WERI-Rb-1 (cell line): ENCODE measurements at regions not wholly inside any gene's neighbourhood (a gene's known extent, or its start where the extent isn't known, plus 50 kb on each side); places are given as distances from the start of the nearest gene placed in this dataset.
"Not testable (repeated sequence)": the region's sequence is repeated elsewhere in the genome, so short reads cannot be mapped to it uniquely, and the experiment has no call there.

ENCODE experiments used
- DNase-seq: peaks from one replicate; pipeline ENCODE4 v3.0.0-alpha.2; 2020
- H3K27ac ChIP-seq: fragments of 250-450 bp; sonication (Bioruptor Pico); 2 replicates; pipeline ENCODE4 v1.5.1; 2020; ENCODE audit warnings: mild to moderate bottlenecking, moderate library complexity
- H3K27me3 ChIP-seq: fragments of 250-450 bp; sonication (Bioruptor Pico); 2 replicates; pipeline ENCODE4 v1.5.1; 2021; ENCODE audit warnings: mild to moderate bottlenecking, low read depth, moderate library complexity; ENCODE audit not compliant: insufficient read depth, severe bottlenecking
- H3K36me3 ChIP-seq: fragments of 250-450 bp; sonication (Bioruptor Pico); 2 replicates; pipeline ENCODE4 v1.5.1; 2020; ENCODE audit warnings: mild to moderate bottlenecking, moderate library complexity
- H3K4me3 ChIP-seq: 2 replicates; pipeline ENCODE4 v1.5.1; 2011; ENCODE audit warnings: low read depth, mild to moderate bottlenecking, control low read depth, low read length
- H3K9me3 ChIP-seq: fragments of 250-450 bp; sonication (Bioruptor Pico); 2 replicates; pipeline ENCODE4 v1.5.1; 2021; ENCODE audit warnings: mild to moderate bottlenecking, moderate library complexity; ENCODE audit not compliant: severe bottlenecking
- TF ChIP-seq, protein P1 (sequence below): IDR thresholded peaks from 2 replicates; pipeline ENCODE4 v1.5.1; 2011; ENCODE audit warnings: low read depth, mild to moderate bottlenecking, control low read depth, inconsistent platforms, low read length

DNA sequence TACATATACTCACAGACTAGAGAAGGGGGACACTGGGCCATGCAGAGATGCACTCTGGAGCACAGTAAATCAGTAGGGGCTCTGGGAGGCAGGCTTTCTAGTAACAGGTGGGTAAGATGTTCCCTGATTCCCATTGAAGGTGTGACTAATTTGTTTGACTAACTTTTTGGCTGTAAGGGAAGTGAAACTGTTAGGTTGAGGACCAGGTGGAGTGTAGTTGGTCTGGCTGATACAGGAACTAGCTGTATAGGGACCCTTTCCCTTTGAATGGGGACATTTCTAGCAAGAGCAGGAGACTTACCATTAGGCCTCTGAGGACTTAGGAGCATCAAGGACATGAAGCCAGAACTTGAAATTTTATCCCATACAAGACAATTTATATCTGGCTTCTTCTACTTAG lies 989.6 kb upstream of the COX7C start:
- Histone ChIP-seq H3K27me3 (no peaks in the 10 kb centered on the region), H3K36me3 (no peaks in the 10 kb centered on the region), H3K9me3 (no peaks in the 10 kb centered on the region), H3K4me3 (no peak overlapping the region), H3K27ac (no peak overlapping the region)
- TF ChIP-seq, protein P1, sequence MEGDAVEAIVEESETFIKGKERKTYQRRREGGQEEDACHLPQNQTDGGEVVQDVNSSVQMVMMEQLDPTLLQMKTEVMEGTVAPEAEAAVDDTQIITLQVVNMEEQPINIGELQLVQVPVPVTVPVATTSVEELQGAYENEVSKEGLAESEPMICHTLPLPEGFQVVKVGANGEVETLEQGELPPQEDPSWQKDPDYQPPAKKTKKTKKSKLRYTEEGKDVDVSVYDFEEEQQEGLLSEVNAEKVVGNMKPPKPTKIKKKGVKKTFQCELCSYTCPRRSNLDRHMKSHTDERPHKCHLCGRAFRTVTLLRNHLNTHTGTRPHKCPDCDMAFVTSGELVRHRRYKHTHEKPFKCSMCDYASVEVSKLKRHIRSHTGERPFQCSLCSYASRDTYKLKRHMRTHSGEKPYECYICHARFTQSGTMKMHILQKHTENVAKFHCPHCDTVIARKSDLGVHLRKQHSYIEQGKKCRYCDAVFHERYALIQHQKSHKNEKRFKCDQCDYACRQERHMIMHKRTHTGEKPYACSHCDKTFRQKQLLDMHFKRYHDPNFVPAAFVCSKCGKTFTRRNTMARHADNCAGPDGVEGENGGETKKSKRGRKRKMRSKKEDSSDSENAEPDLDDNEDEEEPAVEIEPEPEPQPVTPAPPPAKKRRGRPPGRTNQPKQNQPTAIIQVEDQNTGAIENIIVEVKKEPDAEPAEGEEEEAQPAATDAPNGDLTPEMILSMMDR: no peak
- DNase-seq: no peak

GRCh38 chr5:85638495-85639125 lies 979.1 kb upstream of the COX7C start:
- not testable (repeated sequence) for H3K9me3 ChIP-seq, H3K4me3 ChIP-seq, H3K27me3 ChIP-seq, H3K36me3 ChIP-seq, H3K27ac ChIP-seq, DNase-seq

GRCh38 chr5:85646036-85646435 lies 971.7 kb upstream of the COX7C start:
- no peaks in the 10 kb centered on the region for H3K36me3 ChIP-seq
- no peak for DNase-seq
- no peak overlapping the region for H3K27ac ChIP-seq
- no peaks in the 10 kb centered on the region for H3K27me3 ChIP-seq
- H3K4me3 ChIP-seq: no peak overlapping the region
- no peaks in the 10 kb centered on the region for H3K9me3 ChIP-seq
- TF ChIP-seq, protein P1: no peak

- Histone ChIP-seq H3K27ac (no peak overlapping the region), H3K4me3 (no peak overlapping the region), H3K9me3 (no peaks in the 10 kb centered on the region), H3K36me3 (no peaks in the 10 kb centered on the region), H3K27me3 (no peaks in the 10 kb centered on the region)
- no peak for DNase-seq
- TF ChIP-seq, protein P1: no peak
Measured at GRCh38 chr5:85646641-85647040, 971.1 kb upstream of the COX7C start.

- no peaks in the 10 kb centered on the region for H3K27me3 ChIP-seq
- no peaks in the 10 kb centered on the region for H3K9me3 ChIP-seq
- TF ChIP-seq, protein P1: no peak
- H3K36me3 ChIP-seq: no peaks in the 10 kb centered on the region
- H3K27ac ChIP-seq: no peak overlapping the region
- no peak overlapping the region for H3K4me3 ChIP-seq
- DNase-seq: no peak
Measured at GRCh38 chr5:85647349-85648127, 970.2 kb upstream of the COX7C start.

- H3K9me3 ChIP-seq: no peaks in the 10 kb centered on the region
- H3K27ac ChIP-seq: no peak overlapping the region
- DNase-seq: no peak
- H3K27me3 ChIP-seq: no peaks in the 10 kb centered on the region
- H3K4me3 ChIP-seq: no peak overlapping the region
- H3K36me3 ChIP-seq: no peaks in the 10 kb centered on the region
- TF ChIP-seq, protein P1: no peak
Measured at GRCh38 chr5:85648495-85648894, 969.2 kb upstream of the COX7C start.
